Kidney (tissue), 13 donors: ENCODE measurements at regions not wholly inside any gene's neighbourhood (a gene's known extent, or its start where the extent isn't known, plus 50 kb on each side); places are given as distances from the start of the nearest gene placed in this dataset.

Experiments
- DNase-seq, 5 donors: peaks; one replicate each; pipeline ENCODE4 v3.0.0-alpha.2; 2013 to 2020
- FAIRE-seq: peaks from 2 replicates; lab custom pipeline; 2012; peaks lifted over from hg19 to GRCh38; lab: Jason Lieb, UNC
- H3K27ac ChIP-seq, 2 donors: one replicate each; pipeline ENCODE4 v1.7.0; 2013; ENCODE audit warnings: low read depth in 2 of 2, low read length in 2 of 2, inconsistent platforms in 1 of 2
- H3K27me3 ChIP-seq: one replicate; pipeline ENCODE4 v1.7.1; 2013; ENCODE audit warnings: low read length, inconsistent platforms; ENCODE audit not compliant: control insufficient read depth, insufficient read depth
- H3K36me3 ChIP-seq, 3 donors: one replicate each; pipeline versions ENCODE4 v1.7.0 to v1.7.1; 2013; ENCODE audit warnings: low read length in 3 of 3, control low read depth in 1 of 3, inconsistent platforms in 1 of 3; ENCODE audit not compliant: insufficient read depth in 3 of 3, control insufficient read depth in 2 of 3
- H3K4me1 ChIP-seq, 3 donors: one replicate each; pipeline versions ENCODE4 v1.7.0 to v1.7.1; 2013; ENCODE audit warnings: low read length in 3 of 3, inconsistent platforms in 1 of 3, low read depth in 1 of 3; ENCODE audit not compliant: control insufficient read depth in 2 of 3, insufficient read depth in 2 of 3
- H3K4me3 ChIP-seq, 3 donors: one replicate each; pipeline versions ENCODE4 v1.7.0 to v1.8.1; 2013; ENCODE audit warnings: low read length in 3 of 3, control low read depth in 1 of 3, inconsistent platforms in 1 of 3
- H3K9ac ChIP-seq, 3 donors: one replicate each; pipeline versions ENCODE4 v1.7.0 to v1.7.1; 2013; ENCODE audit warnings: low read length in 3 of 3, control low read depth in 1 of 3, inconsistent platforms in 1 of 3
- H3K9me3 ChIP-seq, 3 donors: one replicate each; pipeline versions ENCODE4 v1.7.0 to v1.7.1; 2013; ENCODE audit warnings: low read length in 3 of 3, control low read depth in 1 of 3, inconsistent platforms in 1 of 3; ENCODE audit not compliant: control insufficient read depth in 2 of 3, insufficient read depth in 1 of 3
- intact Hi-C: fragments of 100-400 bp; cut with DNase I; formaldehyde crosslinking; loops from one replicate; pipeline ENCODE4 v1.11.1; 2022
- TF ChIP-seq, protein P1 (sequence below): IDR thresholded peaks from 3 replicates; pipeline ENCODE4 v1.5.1; 2012; ENCODE audit warnings: mild to moderate bottlenecking, moderate library complexity, borderline replicate concordance; ENCODE audit not compliant: insufficient read depth; ENCODE audit errors: extremely low read depth
- donor health status: control.
- donor health status: control.
- donor health status: control.
- donor health status: control.
- donor health status: control.
- donor health status: DM: yes; HTN: yes; CAD: no.
- donor health status: Normal renal cell carcinoma (clear cell type).

- DNase-seq (no peak), FAIRE-seq (no peak)
- Histone ChIP-seq H3K9me3 (peaks cover 0 to 9% (median 3%) of the 10 kb centered on the region in 3 donors), H3K27me3 (no peaks in the 10 kb centered on the region), H3K36me3 (no peaks in the 10 kb centered on the region), H3K27ac (no peak overlapping the region), H3K9ac (no peak overlapping the region), H3K4me3 (no peak overlapping the region), H3K4me1 (no peaks in the 10 kb centered on the region)
- TF ChIP-seq, protein P1, sequence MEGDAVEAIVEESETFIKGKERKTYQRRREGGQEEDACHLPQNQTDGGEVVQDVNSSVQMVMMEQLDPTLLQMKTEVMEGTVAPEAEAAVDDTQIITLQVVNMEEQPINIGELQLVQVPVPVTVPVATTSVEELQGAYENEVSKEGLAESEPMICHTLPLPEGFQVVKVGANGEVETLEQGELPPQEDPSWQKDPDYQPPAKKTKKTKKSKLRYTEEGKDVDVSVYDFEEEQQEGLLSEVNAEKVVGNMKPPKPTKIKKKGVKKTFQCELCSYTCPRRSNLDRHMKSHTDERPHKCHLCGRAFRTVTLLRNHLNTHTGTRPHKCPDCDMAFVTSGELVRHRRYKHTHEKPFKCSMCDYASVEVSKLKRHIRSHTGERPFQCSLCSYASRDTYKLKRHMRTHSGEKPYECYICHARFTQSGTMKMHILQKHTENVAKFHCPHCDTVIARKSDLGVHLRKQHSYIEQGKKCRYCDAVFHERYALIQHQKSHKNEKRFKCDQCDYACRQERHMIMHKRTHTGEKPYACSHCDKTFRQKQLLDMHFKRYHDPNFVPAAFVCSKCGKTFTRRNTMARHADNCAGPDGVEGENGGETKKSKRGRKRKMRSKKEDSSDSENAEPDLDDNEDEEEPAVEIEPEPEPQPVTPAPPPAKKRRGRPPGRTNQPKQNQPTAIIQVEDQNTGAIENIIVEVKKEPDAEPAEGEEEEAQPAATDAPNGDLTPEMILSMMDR = no peak
- intact Hi-C loops = no loop called here
These were observed 105.9 kb upstream of the SEC14L1 start for GRCh38 chr17:77034677-77035424.

GRCh38 chr17:77035526-77035925 is 105.2 kb upstream of the SEC14L1 start:
- TF ChIP-seq, protein P1 = no peak
- Histone ChIP-seq H3K9ac (no peak overlapping the region), H3K4me3 (no peak overlapping the region), H3K27ac (no peak overlapping the region), H3K4me1 (no peaks in the 10 kb centered on the region), H3K27me3 (no peaks in the 10 kb centered on the region), H3K9me3 (peaks cover 0 to 9% (median 3%) of the 10 kb centered on the region in 3 donors), H3K36me3 (no peaks in the 10 kb centered on the region)
- DNase-seq (no peak), FAIRE-seq (no peak)
- intact Hi-C loops = no loop called here

GRCh38 chr17:77036136-77036840 is 104.5 kb upstream of the SEC14L1 start:
- peaks cover 0 to 9% (median 3%) of the 10 kb centered on the region in 3 donors for H3K9me3 ChIP-seq
- no peak for FAIRE-seq
- intact Hi-C loops = no loop called here
- H3K36me3 ChIP-seq = no peaks in the 10 kb centered on the region
- DNase-seq = no peak
- no peaks in the 10 kb centered on the region for H3K4me1 ChIP-seq
- no peak overlapping the region for H3K9ac ChIP-seq
- TF ChIP-seq, protein P1 = no peak
- H3K4me3 ChIP-seq = no peak overlapping the region
- H3K27me3 ChIP-seq = no peaks in the 10 kb centered on the region
- H3K27ac ChIP-seq = no peak overlapping the region
